GM12878 (cell line): ENCODE measurements at regions not wholly inside any gene's neighbourhood (a gene's known extent, or its start where the extent isn't known, plus 50 kb on each side); places are given as distances from the start of the nearest gene placed in this dataset.

Experiments used
- ATAC-seq: fragments of 200-7000 bp; cut with Tn5 transposase; 3 replicates; pipeline ENCODE4 v1.9.1; 2020; ENCODE audit warnings: mild to moderate bottlenecking, moderate library complexity
- BruUV-seq: library from RNA; stranded (reverse); fragments of 400-500 nt; replicated peaks from 2 replicates; lab custom pipeline; 2021; lab: Mats Ljungman, UMichigan
- CTCF ChIA-PET: fragments of 300-600 bp; sonication (Branson Sonifier 250); formaldehyde crosslinking; extraction: SDS; loops from one replicate; lab custom pipeline; 2021; ENCODE audit warnings: inconsistent platforms; lab: Yijun Ruan, JAX
- POLR2A ChIA-PET: fragments of 350-600 bp; formaldehyde crosslinking; extraction: SDS; loops from one replicate; lab custom pipeline; 2021; ENCODE audit warnings: inconsistent platforms; lab: Charles Lee
- RAD21 ChIA-PET: fragments of 300-600 bp; sonication (Branson Sonifier 250); formaldehyde crosslinking; loops from one replicate; lab custom pipeline; 2023; ENCODE audit warnings: antibody characterized with exemption; ENCODE audit not compliant: unreplicated experiment; lab: Charles Lee
- SMC1A ChIA-PET: fragments of 300-600 bp; sonication (Branson Sonifier 250); formaldehyde crosslinking; loops from one replicate; lab custom pipeline; 2023; ENCODE audit not compliant: unreplicated experiment, uncharacterized antibody; lab: Charles Lee
- DNase-seq: peaks from one replicate; pipeline ENCODE4 v3.0.0-alpha.2; 2011; ENCODE audit warnings: low read depth, low spot score
- FAIRE-seq: peaks from 3 replicates; lab custom pipeline; 2011; peaks lifted over from hg19 to GRCh38; lab: Jason Lieb, UNC
- H2AFZ ChIP-seq: 2 replicates; pipeline ENCODE4 v1.6.0; 2011; ENCODE audit warnings: low read depth, low read length, control low read depth; ENCODE audit not compliant: control insufficient read depth
- H3K27ac ChIP-seq: 2 replicates; pipeline ENCODE4 v1.5.1; 2011; ENCODE audit warnings: control low read depth; ENCODE audit not compliant: control insufficient read depth, insufficient read depth
- H3K27me3 ChIP-seq, 2 experiments: replicated peaks in 1 of 2; 2 replicates each; pipeline versions ENCODE4 v1.6.0 to v1.6.1; 2011; ENCODE audit warnings: low read length in 1 of 2; ENCODE audit not compliant: control insufficient read depth in 2 of 2, insufficient read depth in 2 of 2
- H3K36me3 ChIP-seq, 2 experiments: 2 replicates each; pipeline ENCODE4 v1.5.1; 2011; ENCODE audit warnings: low read length in 1 of 2; ENCODE audit not compliant: control insufficient read depth in 2 of 2, insufficient read depth in 2 of 2
- H3K4me1 ChIP-seq: 2 replicates; pipeline ENCODE4 v1.6.1; 2011; ENCODE audit warnings: mild to moderate bottlenecking, low read length, moderate library complexity, mixed read lengths; ENCODE audit not compliant: control insufficient read depth, insufficient read depth
- H3K4me2 ChIP-seq: 2 replicates; pipeline ENCODE4 v1.6.0; 2011; ENCODE audit warnings: control low read depth; ENCODE audit not compliant: control insufficient read depth, insufficient read depth
- H3K4me3 ChIP-seq: fragments of 200-600 bp; sonication (generic); 2 replicates; pipeline ENCODE4 v1.5.1; 2016
- H3K79me2 ChIP-seq: 2 replicates; pipeline ENCODE4 v1.6.0; 2011; ENCODE audit warnings: low read length; ENCODE audit not compliant: control insufficient read depth, insufficient read depth
- H3K9ac ChIP-seq: 2 replicates; pipeline ENCODE4 v1.8.0; 2011; ENCODE audit warnings: low read length, control low read depth, mixed read lengths; ENCODE audit not compliant: control insufficient read depth, insufficient read depth
- H3K9me3 ChIP-seq: replicated peaks from 3 replicates; pipeline ENCODE4 v1.5.1; 2011; ENCODE audit warnings: mild to moderate bottlenecking, low read length; ENCODE audit not compliant: control insufficient read depth, insufficient read depth
- H4K20me1 ChIP-seq: 2 replicates; pipeline ENCODE4 v1.6.0; 2011; ENCODE audit not compliant: control insufficient read depth, insufficient read depth
- CEBPZ ChIP-seq: fragments of 150-350 bp; IDR thresholded peaks from 2 replicates; pipeline ENCODE4 v1.6.1; 2016; ENCODE audit warnings: low read depth, low read length
- EGR1 ChIP-seq, 2 experiments: IDR thresholded peaks; 1 replicate in 1 of 2; 2 replicates in 1 of 2; pipeline ENCODE4 v1.6.1; 2011 to 2012; ENCODE audit warnings: low read depth in 2 of 2, low read length in 2 of 2, borderline replicate concordance in 1 of 2, mild to moderate bottlenecking in 1 of 2, moderate library complexity in 1 of 2
- EP300 ChIP-seq, 2 experiments: fragments of 150-350 bp in 1 of 2; IDR thresholded peaks; 2 replicates each; pipeline ENCODE4 v1.6.1; 2011 to 2012; ENCODE audit warnings: low read depth in 2 of 2, low read length in 2 of 2, borderline replicate concordance in 1 of 2, improper control_type of control experiment in 1 of 2, inconsistent platforms in 1 of 2; ENCODE audit not compliant: control insufficient read depth in 1 of 2
- ETV6 ChIP-seq, 2 experiments: fragments of 450-650 bp in 1 of 2; IDR thresholded peaks in 1 of 2; conservative IDR thresholded peaks in 1 of 2; 2 replicates each; pipeline ENCODE4 v1.6.1; 2014; ENCODE audit warnings: antibody characterized with exemption in 1 of 2, borderline replicate concordance in 1 of 2, low read depth in 1 of 2, mild to moderate bottlenecking in 1 of 2, moderate library complexity in 1 of 2
- KLF5 ChIP-seq: fragments of 450-650 bp; IDR thresholded peaks from 2 replicates; pipeline ENCODE4 v1.6.1; 2014; ENCODE audit warnings: mild to moderate bottlenecking; ENCODE audit not compliant: partially characterized antibody
- MLLT1 ChIP-seq: fragments of 450-650 bp; IDR thresholded peaks from 2 replicates; pipeline ENCODE4 v1.6.1; 2016; ENCODE audit warnings: mild to moderate bottlenecking
- MXI1 ChIP-seq: fragments of 150-350 bp; IDR thresholded peaks from 2 replicates; pipeline ENCODE4 v1.6.1; 2011; ENCODE audit warnings: low read depth, mild to moderate bottlenecking, inconsistent platforms, low read length, improper control_type of control experiment
- NR2C2 ChIP-seq: IDR thresholded peaks from 2 replicates; pipeline ENCODE4 v1.6.1; 2011; ENCODE audit warnings: borderline replicate concordance, low read depth; ENCODE audit not compliant: control insufficient read depth, insufficient read length
- POLR2A ChIP-seq: IDR thresholded peaks from 2 replicates; pipeline ENCODE4 v1.6.1; 2011; ENCODE audit warnings: low read depth, mild to moderate bottlenecking, low read length
- RELB ChIP-seq: fragments of 450-650 bp; IDR thresholded peaks from 2 replicates; pipeline ENCODE4 v1.6.1; 2017; ENCODE audit warnings: low read depth, mild to moderate bottlenecking, moderate library complexity
- SMAD5 ChIP-seq: IDR thresholded peaks from 2 replicates; pipeline ENCODE4 v1.6.1; 2016; ENCODE audit warnings: antibody characterized with exemption, low read depth
- SP1 ChIP-seq: IDR thresholded peaks from one replicate; pipeline ENCODE4 v1.6.1; 2011; ENCODE audit warnings: low read depth, low read length
- YBX1 ChIP-seq: fragments of 450-650 bp; IDR thresholded peaks from 2 replicates; pipeline ENCODE4 v1.6.1; 2016; ENCODE audit warnings: antibody characterized with exemption
- ZNF687 ChIP-seq: fragments of 450-650 bp; IDR thresholded peaks from 2 replicates; pipeline ENCODE4 v1.6.1; 2017; ENCODE audit warnings: mild to moderate bottlenecking, moderate library complexity
- WGBS: methylation state at CpG from one replicate; pipeline ENCODE4 v1.1.6; 2016; ENCODE audit warnings: low lambda C conversion rate; ENCODE audit not compliant: insufficient replicate concordance, insufficient coverage; ENCODE audit errors: missing lambda C conversion rate; 5-methylcytosine and 5-hydroxymethylcytosine counted together
- in situ Hi-C: fragments of 300-500 bp; cut with MboI; formaldehyde crosslinking; loops from 9 replicates; pipeline ENCODE4 v1.14.3; 2018; ENCODE audit warnings: mixed read lengths
- intact Hi-C: fragments of 100-400 bp; cut with micrococcal nuclease; formaldehyde crosslinking; loops from one replicate; pipeline ENCODE4 v1.14.2; 2022; ENCODE audit not compliant: unreplicated experiment

GRCh38 chr17:52242268-52242667 is 83.8 kb upstream of the CA10 start:
- POLR2A ChIA-PET, result no interaction called here
- no peak for TF ChIP-seq NR2C2
- no peak for TF ChIP-seq EGR1 (IDR thresholded peaks at IDR 0.05; ENCODE audit: borderline replicate concordance in 1 of 2, low read depth in 2 of 2, low read length in 2 of 2)
- TF ChIP-seq CEBPZ, result no peak
- no peak for TF ChIP-seq SP1
- no peak for TF ChIP-seq MXI1
- TF ChIP-seq MLLT1, result no peak
- TF ChIP-seq RELB, result no peak
- TF ChIP-seq ETV6 (conservative IDR thresholded peaks at IDR 0.05 in 1 of 2, IDR thresholded peaks at IDR 0.05 in 1 of 2; ENCODE audit: borderline replicate concordance in 1 of 2, low read depth in 1 of 2), result no peak
- no peak for TF ChIP-seq KLF5
- TF ChIP-seq POLR2A, result no peak
- TF ChIP-seq SMAD5, result no peak
- no peak for TF ChIP-seq EP300 (IDR thresholded peaks at IDR 0.05; ENCODE audit: borderline replicate concordance in 1 of 2, control insufficient read depth in 1 of 2, low read depth in 2 of 2, low read length in 2 of 2)
- no peak for TF ChIP-seq YBX1
- TF ChIP-seq ZNF687, result no peak

More at GRCh38 chr17:52242268-52242667, 83.8 kb upstream of the CA10 start:
- RAD21 ChIA-PET, result no interaction called here
- ATAC-seq (no peak), FAIRE-seq (no peak), DNase-seq (no peak)
- Histone ChIP-seq H4K20me1 (no peaks in the 10 kb centered on the region), H3K79me2 (no peaks in the 10 kb centered on the region), H3K27ac (no peak overlapping the region), H3K4me2 (no peak overlapping the region), H3K4me3 (no peak overlapping the region), H3K36me3 (no peaks in the 10 kb centered on the region), H3K9ac (no peak overlapping the region), H3K4me1 (no peaks in the 10 kb centered on the region), H2AFZ (no peak overlapping the region), H3K27me3 (no peaks in the 10 kb centered on the region), H3K9me3 (no peaks in the 10 kb centered on the region)
- in situ Hi-C loops (no loop called here), intact Hi-C loops (no loop called here)
- SMC1A ChIA-PET, result no interaction called here
- 0% methylated on average over 2 of the region's 2 CpGs for WGBS
- BruUV-seq, result no TSS peak
- CTCF ChIA-PET, result no interaction called here
